DLD1 (cell line): ENCODE measurements at regions not wholly inside any gene's neighbourhood (a gene's known extent, or its start where the extent isn't known, plus 50 kb on each side); places are given as distances from the start of the nearest gene placed in this dataset.
"Not testable (repeated sequence)": the region's sequence is repeated elsewhere in the genome, so short reads cannot be mapped to it uniquely, and the experiment has no call there.

Experiments used
- in situ Hi-C: cut with HindIII; loops from 2 replicates; pipeline ENCODE4 v1.10.0; 2017; ENCODE audit warnings: low sequenced_read_pairs

DNA sequence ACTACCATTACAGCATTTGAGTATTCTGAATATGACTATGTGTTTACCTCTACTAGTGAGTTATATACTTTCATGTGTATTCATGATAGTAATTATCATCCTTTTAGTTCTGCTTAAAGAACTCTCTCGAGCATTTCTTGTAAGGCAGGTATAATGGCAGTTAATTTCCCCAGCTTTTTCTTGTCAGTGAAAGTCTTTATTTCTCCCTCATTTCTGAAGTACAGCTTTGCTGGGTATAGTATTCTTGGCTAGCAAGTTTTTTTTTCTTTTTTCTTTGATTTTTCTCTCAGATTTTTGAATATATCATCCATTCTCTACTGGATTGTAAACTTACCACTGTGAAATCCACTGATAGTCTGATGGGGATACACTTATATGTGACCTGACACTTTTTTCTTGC is 165.9 kb upstream of the ARHGAP5 start:
- in situ Hi-C loops, result no loop called here

DNA sequence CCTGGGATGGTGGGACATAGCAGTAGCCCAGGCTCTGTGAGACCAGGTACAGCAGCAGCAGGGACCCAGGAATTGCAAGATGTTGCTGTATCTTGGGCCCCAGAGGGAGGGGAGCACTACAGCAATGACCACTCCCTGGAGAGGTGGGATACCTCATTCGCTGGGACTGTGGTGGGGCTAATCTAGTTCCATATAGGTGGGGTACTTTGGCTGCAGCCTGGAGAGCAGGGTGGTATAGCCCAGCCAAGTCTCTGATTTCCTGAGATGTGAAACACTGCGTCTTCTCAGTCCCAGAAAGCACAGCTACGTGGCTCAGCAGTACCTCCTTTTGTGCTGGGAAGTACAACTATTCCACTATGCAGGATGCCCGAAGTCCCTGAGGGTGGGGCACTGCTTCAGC is 163.7 kb upstream of the ARHGAP5 start:
- in situ Hi-C loops, result no loop called here

DNA sequence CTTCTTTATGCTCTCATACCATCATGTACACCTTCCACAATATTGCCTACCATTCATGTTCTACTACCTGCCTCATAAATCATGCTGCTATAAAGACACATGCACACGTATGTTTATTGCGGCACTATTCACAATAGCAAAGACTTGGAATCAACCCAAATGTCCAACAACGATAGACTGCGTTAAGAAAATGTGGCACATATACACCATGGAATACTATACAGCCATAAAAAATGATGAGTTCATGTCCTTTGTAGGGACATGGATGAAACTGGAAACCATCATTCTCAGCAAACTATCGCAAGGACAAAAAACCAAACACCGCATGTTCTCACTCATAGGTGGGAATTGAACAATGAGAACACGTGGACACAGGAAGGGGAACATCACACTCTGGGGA is 158.8 kb upstream of the ARHGAP5 start:
- in situ Hi-C loops, result not testable (repeated sequence)

DNA sequence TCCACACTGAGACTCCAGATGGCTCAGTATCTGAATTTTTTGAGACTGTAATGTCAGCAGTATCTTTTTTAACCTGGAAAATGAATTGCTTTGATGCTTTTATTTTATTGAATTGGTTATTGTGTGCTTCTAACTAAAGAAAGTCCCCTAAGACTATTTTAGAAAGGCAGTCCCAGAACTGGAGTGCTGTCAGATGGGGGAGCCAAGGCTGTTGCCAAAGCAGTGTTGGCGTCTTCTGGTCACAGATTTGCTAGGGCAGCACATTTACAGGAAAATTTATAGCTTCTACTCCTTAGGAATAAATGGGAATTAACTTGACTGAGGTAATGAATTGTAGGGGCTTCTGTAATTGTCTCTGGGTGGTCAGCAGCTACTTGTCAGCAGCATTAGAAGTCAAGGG is 157.1 kb upstream of the ARHGAP5 start:
- in situ Hi-C loops, result no loop called here

DNA sequence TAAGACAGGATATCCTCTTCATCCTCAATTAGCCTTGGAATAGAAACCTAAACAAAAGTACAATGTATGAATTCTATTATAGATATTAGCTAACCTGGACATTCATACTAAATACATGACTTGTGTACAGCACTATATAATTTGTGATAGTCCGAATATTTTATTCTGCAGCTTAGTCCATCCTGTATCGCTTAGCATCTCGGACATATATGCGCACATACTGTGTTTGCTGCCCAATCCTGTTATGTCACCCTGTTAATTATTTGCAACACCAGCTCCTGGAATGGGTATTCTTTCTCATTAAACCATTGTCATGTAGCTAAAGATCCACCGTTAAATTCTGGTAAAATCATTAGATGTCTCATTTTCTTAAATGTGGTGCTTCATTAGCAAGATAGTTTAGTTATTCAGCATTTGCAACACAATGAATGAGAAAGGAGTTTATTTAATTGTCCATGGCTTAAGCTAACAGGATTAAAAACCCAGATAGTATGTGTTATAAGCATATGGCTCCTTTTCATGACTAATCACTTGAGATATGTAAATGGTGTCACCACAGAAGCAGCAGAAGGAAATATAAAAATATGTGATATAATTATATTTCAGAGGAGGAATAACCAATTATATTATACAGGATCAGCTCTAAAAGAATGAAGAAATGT is 156.0 kb upstream of the ARHGAP5 start:
- in situ Hi-C loops, result no loop called here

DNA sequence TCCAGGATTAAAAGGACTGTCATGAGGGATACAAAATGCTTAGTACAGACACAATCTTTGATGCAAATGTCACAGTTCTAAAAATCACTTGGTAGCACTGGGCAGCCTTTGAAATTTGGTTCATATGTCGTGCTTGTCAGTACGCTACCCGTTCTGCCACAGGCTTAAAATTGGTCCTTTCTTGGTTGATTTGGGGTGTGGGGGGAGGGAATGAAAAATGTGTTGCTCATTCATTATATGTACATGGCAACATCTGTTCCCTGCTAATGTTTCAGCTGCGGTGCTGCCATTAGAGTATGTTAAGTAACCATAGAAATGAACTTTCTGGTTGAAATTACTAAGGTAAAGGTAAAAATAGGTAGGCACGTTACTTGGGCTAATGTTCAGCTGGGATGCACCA is 155.4 kb upstream of the ARHGAP5 start:
- in situ Hi-C loops, result no loop called here

DNA sequence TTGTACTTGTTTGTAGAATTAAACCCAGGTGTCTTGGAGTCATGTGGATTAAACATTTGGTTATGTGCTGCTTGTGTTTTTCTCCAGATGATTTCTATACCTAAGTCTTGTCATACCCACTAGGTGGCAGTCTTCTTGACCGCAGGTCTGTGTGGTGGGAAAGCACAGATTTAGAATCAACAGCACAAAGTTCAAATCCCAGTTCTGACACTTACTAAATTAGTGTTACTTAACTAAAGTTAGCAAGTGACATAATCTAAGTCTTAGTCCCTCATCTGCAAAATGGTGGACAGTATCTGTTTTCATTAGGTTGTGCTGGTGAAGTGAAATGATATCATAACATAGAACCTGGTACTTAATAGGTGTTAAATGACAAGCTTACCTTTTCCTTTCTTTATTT is 151.0 kb upstream of the ARHGAP5 start:
- in situ Hi-C loops, result no loop called here

DNA sequence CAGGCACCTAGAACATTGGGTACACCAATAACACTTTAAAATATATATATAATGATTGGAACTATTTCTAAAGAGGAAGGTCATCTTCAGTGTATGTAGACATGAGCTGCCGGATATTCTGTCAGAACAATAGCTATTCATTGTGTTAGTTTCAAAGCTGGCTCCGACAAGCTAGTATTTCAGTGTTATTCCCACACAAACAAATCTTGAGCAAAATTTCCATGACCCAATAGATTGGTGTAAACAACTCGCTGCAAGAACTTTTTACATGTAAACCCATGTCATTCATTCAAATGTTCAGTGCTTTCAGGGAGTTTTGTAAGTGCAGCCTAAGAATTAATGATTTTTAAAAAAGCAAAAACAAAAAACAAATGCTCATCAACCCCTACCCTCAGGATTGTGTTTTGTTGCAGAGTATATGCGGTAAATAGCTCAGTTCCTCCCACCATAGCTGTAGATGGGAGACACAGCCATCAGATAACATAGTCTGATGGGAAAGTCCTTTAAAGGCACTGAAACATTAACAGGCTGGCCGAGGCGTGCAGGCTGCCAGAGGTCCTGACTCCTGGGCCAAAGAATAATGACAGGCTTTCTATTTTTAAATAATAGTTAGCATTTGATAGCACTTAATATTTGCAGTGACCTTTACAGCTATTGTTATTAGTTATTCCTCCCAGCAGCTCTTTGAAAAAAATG is 150.3 kb upstream of the ARHGAP5 start:
- in situ Hi-C loops, result no loop called here

DNA sequence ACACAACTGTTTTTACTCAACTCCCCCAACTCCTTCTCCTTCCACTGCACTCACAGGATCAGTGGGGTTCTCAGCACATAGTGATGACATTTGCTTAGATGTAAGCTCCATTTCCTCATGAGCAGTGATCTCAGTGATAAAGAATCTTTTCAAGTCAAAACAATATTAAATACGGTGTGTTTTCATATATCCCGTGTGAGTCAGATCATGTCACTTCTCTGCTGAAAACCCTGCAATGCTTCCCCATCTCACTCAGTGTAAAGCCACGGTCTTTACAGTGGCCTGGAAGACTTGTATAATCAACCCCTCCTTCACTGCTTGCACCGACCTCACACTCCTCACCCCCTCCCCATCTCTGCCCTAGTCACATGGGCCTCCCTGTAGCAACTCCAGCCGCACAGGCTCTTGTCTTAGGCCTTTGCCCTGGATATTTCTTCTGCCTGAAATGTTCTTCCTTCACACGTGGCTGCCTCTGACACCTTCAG is 149.7 kb upstream of the ARHGAP5 start:
- in situ Hi-C loops, result no loop called here

DNA sequence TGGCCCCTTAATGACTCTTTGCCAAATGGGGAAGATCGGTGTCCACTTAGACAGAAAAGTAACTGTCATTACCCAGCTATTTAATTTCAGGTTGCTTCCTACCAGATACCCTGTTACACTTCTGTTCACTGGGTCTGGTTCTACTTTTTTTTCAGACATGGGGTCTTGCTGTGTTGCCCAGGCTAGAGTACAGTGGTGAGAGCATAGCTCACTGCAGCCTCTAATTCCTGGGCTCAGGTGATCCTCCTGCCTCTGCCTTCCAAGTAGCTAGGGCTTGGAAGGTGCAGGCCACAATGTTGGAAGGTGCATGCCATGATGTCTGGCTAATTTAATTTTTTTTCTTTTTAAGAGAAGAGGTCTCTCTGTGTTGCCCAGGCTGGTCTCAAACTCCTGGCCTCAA is 147.0 kb upstream of the ARHGAP5 start:
- in situ Hi-C loops, result no loop called here

DNA sequence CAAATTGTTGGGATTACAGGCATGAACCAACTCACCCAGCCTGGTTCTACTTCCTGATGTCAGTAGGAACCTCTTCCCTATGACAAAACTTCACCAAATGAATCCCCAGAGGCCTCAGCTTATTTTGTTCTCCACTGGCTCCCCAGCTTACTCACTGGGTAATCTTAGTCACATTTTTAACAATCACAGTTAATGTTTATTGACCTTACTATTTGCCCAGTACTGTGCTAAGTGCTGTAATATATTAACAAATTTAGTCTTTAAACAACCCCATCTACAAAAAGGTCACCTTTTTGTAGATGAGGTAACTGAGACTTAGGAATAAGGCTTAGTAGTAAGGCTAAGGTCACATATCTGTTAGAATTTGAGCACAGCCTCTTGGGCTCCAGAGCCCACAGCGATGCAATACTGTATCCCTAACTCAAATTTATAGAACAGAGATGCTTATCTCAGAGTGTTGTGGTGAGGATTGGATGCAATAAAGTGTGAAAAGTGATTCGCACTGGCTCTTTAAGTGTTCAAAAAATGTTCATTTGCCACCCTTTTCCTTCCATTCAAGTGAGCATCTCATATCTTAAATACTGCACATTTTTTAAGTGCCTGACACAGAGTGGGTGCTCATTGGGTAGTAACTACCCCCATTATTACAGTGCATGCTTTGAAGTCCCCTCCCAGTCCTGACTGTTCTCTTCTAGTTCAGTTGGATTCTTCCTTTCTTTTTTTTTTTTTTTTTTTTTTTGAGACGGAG is 146.4 kb upstream of the ARHGAP5 start:
- in situ Hi-C loops, result no loop called here

DNA sequence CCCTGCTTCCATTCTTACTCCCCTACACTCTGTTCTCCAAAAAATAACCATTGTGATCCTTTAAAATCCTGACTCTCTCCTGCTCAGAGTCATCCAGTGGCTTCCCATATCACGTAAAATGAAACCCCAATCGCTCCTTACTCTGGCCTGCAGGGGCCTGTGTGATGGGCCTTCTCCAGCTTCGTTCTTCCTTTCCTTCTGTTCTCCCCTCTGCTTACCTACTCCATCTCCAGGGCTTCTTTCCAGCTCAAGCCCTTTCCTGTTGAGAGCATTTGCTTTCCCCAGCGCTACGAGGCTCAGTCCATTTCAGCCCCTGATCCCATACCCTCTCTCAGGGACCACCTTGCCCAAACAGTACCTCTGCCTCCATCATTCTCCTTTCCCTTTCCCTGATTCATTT is 144.4 kb upstream of the ARHGAP5 start:
- in situ Hi-C loops, result no loop called here

DNA sequence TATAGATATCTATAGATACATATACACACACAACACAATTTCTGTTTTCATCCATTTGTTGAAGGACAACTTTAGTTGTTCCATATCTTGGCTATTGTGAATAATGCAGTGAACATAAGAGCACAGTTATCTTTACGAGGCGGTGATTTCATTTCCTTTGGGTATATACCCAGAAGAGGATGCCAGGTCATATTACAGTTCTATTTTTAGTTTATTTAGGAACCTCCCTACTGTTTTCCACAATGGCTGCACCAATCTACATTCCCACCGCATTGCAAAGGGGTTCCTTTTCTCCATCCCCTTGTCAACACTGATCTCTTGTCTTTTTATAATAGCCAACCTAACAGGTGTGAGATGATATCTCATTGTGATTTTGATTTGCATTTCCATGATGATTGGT is 143.4 kb upstream of the ARHGAP5 start:
- in situ Hi-C loops, result no loop called here

DNA sequence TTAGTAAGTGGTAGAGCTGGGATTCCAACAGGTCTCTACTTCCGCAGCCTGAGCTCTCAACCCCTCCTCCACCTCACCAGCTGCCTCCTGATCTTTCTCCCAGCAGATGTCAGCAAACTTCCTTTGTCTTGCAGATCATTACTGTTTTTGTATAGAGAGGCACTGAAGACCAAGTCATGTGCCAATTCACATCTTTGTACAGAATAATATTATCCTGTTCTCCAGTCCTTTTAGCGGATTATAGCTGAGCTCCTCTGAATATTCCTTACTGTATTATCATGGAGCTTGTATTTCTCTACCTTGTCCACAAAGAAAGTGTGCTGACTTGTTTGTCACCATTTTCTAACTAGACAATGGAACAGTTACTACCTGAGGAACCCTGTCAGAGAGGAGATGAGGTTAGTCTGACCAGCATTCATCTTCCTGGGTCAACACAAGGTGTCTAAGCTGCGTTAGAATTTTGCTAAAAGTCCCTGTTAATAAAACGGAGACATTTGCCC is 142.3 kb upstream of the ARHGAP5 start:
- in situ Hi-C loops, result no loop called here

DNA sequence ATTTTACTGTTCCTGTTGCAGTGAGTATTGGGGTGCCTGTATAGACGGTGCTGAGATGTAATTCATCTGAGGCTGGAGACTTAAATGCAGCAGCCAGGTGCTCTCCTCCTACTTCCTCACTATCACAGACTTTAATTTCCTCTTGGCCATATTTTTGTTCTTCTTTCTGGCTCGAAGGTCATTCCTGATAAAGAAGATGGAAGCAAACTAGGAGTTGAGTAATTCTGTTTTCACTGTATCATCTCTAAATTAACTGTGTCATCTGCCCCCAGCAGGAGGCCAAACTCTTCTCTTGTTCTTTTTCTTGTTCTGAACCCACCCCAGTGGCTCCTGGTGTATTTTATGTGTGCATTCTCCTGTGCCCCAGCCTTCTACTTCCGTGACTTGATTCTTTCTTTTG is 141.7 kb upstream of the ARHGAP5 start:
- in situ Hi-C loops, result no loop called here

DNA sequence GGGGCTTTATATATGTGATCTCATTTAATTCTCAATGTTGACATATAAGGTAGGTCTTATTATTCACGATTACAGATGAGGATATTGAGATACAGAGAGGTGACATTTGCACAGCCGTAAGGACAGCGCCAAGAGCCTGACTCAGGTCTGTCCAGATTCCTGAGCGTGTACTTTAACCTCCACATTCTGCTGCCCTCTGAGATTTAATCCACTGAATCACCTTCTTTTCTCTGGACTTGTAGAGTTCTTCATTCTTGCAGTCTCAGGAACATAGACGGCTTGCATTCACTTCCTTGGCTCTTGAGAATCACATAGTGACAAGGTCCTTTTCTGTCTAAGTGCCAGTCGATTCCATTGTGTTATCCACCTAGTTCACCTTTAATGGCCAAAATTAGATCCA is 141.0 kb upstream of the ARHGAP5 start:
- in situ Hi-C loops, result no loop called here

DNA sequence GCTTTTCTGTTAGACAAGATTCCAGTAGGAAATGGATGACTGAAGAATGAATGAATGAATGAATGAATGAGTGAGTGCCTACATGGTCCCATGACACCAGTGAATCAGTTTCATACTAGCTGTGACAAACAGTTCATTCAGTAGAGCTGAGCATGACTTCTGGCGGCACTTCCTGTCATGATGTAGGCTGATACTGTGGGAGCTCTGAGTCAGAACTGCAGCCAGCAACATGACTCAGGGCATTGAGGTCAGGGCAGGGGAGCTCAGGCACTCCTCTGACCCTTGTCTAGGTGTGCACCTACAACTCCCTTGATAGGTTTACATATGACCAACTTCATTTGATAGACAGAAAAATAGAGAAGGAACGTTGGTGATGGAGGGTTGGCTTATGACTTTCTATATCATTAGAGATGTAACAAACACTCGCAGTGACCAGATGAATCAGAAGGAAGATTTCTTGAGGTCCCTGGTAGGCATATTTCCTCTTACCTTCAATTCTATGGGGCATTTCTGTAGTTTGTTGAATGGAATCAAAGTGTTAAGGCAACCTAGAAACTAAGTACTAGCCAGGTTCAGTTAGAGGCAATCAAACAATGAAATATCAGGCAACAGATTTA is 139.3 kb upstream of the ARHGAP5 start:
- in situ Hi-C loops, result no loop called here

DNA sequence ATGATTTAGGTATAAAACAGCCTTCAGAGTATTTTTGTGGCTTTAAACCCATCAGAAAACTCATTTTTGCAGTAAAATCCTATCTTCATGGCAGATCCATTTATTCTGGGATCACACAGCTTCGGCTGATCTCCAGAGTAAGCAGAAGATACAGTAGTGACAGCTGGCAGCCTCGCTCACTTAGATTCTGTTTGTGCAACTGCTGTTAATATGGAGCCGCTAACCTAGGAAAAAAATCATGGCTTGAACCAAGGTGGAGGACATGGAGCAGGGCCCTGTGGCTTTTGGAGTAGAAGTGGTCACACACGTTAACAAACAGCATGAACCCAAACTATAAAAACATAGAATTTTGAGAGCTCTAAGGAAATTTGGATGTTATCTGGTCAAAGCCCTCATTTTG is 137.2 kb upstream of the ARHGAP5 start:
- in situ Hi-C loops, result no loop called here

DNA sequence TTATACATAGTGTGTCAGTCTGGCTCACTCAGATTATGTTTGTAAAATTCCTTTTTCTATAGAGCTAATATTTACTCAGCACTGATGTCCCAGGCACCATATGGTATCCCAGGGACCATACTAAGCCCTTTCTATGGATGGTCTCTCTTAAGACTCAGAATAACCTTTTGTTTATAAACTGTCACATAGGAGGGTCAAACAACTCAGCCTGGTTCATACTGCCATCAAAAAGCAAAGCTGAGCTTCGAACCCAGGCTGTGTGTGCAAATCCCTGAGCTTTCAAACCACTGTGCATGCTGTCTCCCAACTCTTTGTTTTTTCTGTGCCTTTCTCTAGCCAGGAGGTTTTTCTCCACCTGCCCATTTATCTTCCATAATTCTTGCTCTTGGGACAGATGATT is 135.6 kb upstream of the ARHGAP5 start:
- in situ Hi-C loops, result no loop called here

DNA sequence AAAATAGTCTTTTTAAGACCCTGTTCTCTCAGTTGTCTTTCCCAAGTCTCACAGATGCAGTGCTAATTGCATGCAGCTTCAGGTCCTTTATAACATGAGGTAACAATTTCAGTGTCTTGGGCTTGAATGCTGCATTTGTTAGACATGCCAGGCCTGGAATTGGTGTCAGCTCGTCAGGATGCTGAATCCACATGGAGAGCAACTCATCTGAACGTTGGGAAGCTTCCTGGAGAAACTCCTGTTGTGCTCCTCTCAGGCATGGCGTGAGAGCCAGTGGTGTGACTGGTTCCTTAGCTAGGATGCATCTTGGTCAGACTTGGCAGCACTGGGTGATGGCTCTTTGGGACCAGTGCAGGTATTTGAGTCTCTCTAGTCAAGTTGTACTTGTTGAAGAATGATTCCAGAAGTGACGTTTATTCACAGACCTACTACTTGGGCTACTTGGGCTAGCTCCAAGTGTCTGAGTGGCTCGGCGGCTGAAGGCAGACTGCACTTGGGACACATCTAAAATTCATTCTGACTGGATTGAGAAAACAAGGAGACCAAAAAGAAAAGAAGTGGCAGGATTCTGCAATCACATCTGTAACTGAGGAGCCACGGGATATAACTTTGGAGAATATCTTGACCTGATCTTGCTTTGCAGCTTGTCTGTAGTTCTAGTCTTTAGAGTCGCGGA is 134.8 kb upstream of the ARHGAP5 start:
- in situ Hi-C loops, result no loop called here
